GM19043 (cell line): ENCODE measurements at regions not wholly inside any gene's neighbourhood (a gene's known extent, or its start where the extent isn't known, plus 50 kb on each side); places are given as distances from the start of the nearest gene placed in this dataset.

Source experiments
- ATAC-seq: cut with Tn5 transposase; IDR thresholded peaks from one replicate; pipeline ENCODE4 v1.9.1; 2021; ENCODE audit warnings: low read depth; ENCODE audit not compliant: unreplicated experiment

- no peak for ATAC-seq
These were observed 450.8 kb downstream of the HAPSTR1 start for GRCh38 chr16:9542165-9542755.

- no peak for ATAC-seq
These were observed 454.3 kb downstream of the HAPSTR1 start for GRCh38 chr16:9545522-9546437.

GRCh38 chr16:9546438-9546786 lies 455.0 kb downstream of the HAPSTR1 start:
- no peak for ATAC-seq

- no peak for ATAC-seq
These were observed 458.0 kb downstream of the HAPSTR1 start for GRCh38 chr16:9549487-9549886.

GRCh38 chr16:9555051-9555450 lies 463.6 kb downstream of the HAPSTR1 start:
- no peak for ATAC-seq

- ATAC-seq = no peak
These were observed 465.7 kb downstream of the HAPSTR1 start for GRCh38 chr16:9556949-9557665.

- ATAC-seq = no peak
These were observed 466.3 kb downstream of the HAPSTR1 start for GRCh38 chr16:9557713-9558112.

GRCh38 chr16:9566099-9566498 lies 474.7 kb downstream of the HAPSTR1 start:
- no peak for ATAC-seq

GRCh38 chr16:9567666-9568065 lies 476.2 kb downstream of the HAPSTR1 start:
- ATAC-seq = no peak

- ATAC-seq = no peak
These were observed 476.8 kb downstream of the HAPSTR1 start for GRCh38 chr16:9568261-9568660.

- ATAC-seq = no peak
These were observed 479.1 kb downstream of the HAPSTR1 start for GRCh38 chr16:9570521-9570920.

- ATAC-seq = no peak
These were observed 487.0 kb downstream of the HAPSTR1 start for GRCh38 chr16:9578459-9578858.

- no peak for ATAC-seq
These were observed 488.6 kb downstream of the HAPSTR1 start for GRCh38 chr16:9580025-9580424.

- no peak for ATAC-seq
These were observed 502.0 kb downstream of the HAPSTR1 start for GRCh38 chr16:9593440-9593839.

GRCh38 chr16:9594047-9594446 lies 502.6 kb downstream of the HAPSTR1 start:
- no peak for ATAC-seq

GRCh38 chr16:9594946-9595345 lies 503.5 kb downstream of the HAPSTR1 start:
- ATAC-seq = no peak

- no peak for ATAC-seq
These were observed 503.9 kb downstream of the HAPSTR1 start for GRCh38 chr16:9595393-9595792.

- no peak for ATAC-seq
These were observed 505.3 kb downstream of the HAPSTR1 start for GRCh38 chr16:9596788-9597187.

- ATAC-seq = no peak
These were observed 506.7 kb downstream of the HAPSTR1 start for GRCh38 chr16:9597967-9598730.

- ATAC-seq = no peak
These were observed 507.3 kb downstream of the HAPSTR1 start for GRCh38 chr16:9598731-9599083.
